ENCODE measurements at regions not wholly inside any gene's neighbourhood (a gene's known extent, or its start where the extent isn't known, plus 50 kb on each side); places are given as distances from the start of the nearest gene placed in this dataset.
"Not testable (repeated sequence)": the region's sequence is repeated elsewhere in the genome, so short reads cannot be mapped to it uniquely, and the experiment has no call there.

- not testable (repeated sequence) for FAIRE-seq
Measured at GRCh38 chr5:177857642-177858200, 75.0 kb upstream of the FAM153A start.

- not testable (repeated sequence) for FAIRE-seq
Measured at GRCh38 chr5:177856474-177856873, 73.8 kb upstream of the FAM153A start.

- not testable (repeated sequence) for FAIRE-seq
Measured at GRCh38 chr5:177847914-177848313, 65.2 kb upstream of the FAM153A start.

GRCh38 chr5:177846598-177846997 lies 63.9 kb upstream of the FAM153A start:
- FAIRE-seq, result not testable (repeated sequence)

GRCh38 chr5:177845906-177846305 lies 63.2 kb upstream of the FAM153A start:
- FAIRE-seq, result not testable (repeated sequence)

GRCh38 chr5:177836191-177836590 lies 53.5 kb upstream of the FAM153A start:
- not testable (repeated sequence) for FAIRE-seq
